HUES64 (cell line): ENCODE measurements at regions not wholly inside any gene's neighbourhood (a gene's known extent, or its start where the extent isn't known, plus 50 kb on each side); places are given as distances from the start of the nearest gene placed in this dataset.

ENCODE experiments used
- H3K27ac ChIP-seq: 2 replicates; pipeline ENCODE4 v1.7.0; 2013; ENCODE audit warnings: low read depth, low read length, inconsistent platforms
- H3K27me3 ChIP-seq: 2 replicates; pipeline ENCODE4 v1.6.1; 2013; ENCODE audit warnings: mild to moderate bottlenecking, low read length; ENCODE audit not compliant: insufficient read depth
- H3K36me3 ChIP-seq: 2 replicates; pipeline ENCODE4 v1.6.1; 2013; ENCODE audit warnings: mild to moderate bottlenecking, low read length; ENCODE audit not compliant: insufficient read depth
- H3K4me1 ChIP-seq: 2 replicates; pipeline ENCODE4 v1.6.1; 2013; ENCODE audit warnings: mild to moderate bottlenecking, low read length, moderate library complexity; ENCODE audit not compliant: insufficient read depth
- H3K4me3 ChIP-seq: 2 replicates; pipeline ENCODE4 v1.5.1; 2013; ENCODE audit warnings: mild to moderate bottlenecking, low read length, moderate library complexity
- H3K9ac ChIP-seq: 2 replicates; pipeline ENCODE4 v1.6.1; 2013; ENCODE audit warnings: mild to moderate bottlenecking, low read depth, low read length
- H3K9me3 ChIP-seq: 2 replicates; pipeline ENCODE4 v1.6.1; 2013; ENCODE audit warnings: low read depth, low read length; ENCODE audit not compliant: insufficient read depth
- WGBS: fragments of 150-250, 120-280 bp; methylation state at CpG from one replicate; pipeline ENCODE4 v1.1.7; 2013; ENCODE audit warnings: missing lambda C conversion rate; 5-methylcytosine and 5-hydroxymethylcytosine counted together

GRCh38 chr12:131371401-131372170 is 339.3 kb upstream of the SFSWAP start:
- Histone ChIP-seq H3K27me3 (no peaks in the 10 kb centered on the region), H3K4me1 (no peaks in the 10 kb centered on the region), H3K36me3 (no peaks in the 10 kb centered on the region), H3K9ac (no peak overlapping the region), H3K4me3 (no peak overlapping the region), H3K27ac (no peak overlapping the region), H3K9me3 (no peaks in the 10 kb centered on the region)
- 93% methylated on average over 16 of the region's 16 CpGs for WGBS

DNA sequence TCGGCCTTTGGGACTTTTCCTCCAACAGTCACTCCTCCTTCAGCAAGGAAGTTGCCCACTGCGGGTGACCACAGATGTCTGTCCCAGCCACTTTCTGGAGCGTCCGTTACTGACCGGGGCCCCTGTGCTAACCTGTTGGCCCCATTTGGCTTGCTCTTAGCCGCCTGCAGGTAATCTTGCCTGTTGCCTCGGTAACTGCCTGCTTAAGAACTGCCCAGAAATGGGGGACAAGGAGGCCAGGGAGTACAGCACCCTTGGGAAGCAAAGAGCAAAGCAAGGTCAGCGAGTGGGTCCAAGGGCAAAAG is 338.8 kb upstream of the SFSWAP start:
- Histone ChIP-seq H3K4me1 (no peaks in the 10 kb centered on the region), H3K36me3 (no peaks in the 10 kb centered on the region), H3K9ac (no peak overlapping the region), H3K4me3 (no peak overlapping the region), H3K27me3 (no peaks in the 10 kb centered on the region), H3K9me3 (no peaks in the 10 kb centered on the region), H3K27ac (no peak overlapping the region)
- WGBS, result 92% methylated on average over 8 of the region's 8 CpGs

GRCh38 chr12:131372706-131373195 is 338.1 kb upstream of the SFSWAP start:
- Histone ChIP-seq H3K4me3 (no peak overlapping the region), H3K9me3 (no peaks in the 10 kb centered on the region), H3K9ac (no peak overlapping the region), H3K36me3 (no peaks in the 10 kb centered on the region), H3K4me1 (no peaks in the 10 kb centered on the region), H3K27me3 (no peaks in the 10 kb centered on the region), H3K27ac (no peak overlapping the region)
- WGBS, result 88% methylated on average over 2 of the region's 2 CpGs

- no peak overlapping the region for H3K9ac ChIP-seq
- no peak overlapping the region for H3K27ac ChIP-seq
- H3K27me3 ChIP-seq, result no peaks in the 10 kb centered on the region
- no peaks in the 10 kb centered on the region for H3K9me3 ChIP-seq
- H3K4me1 ChIP-seq, result peaks cover 1% of the 10 kb centered on the region; the same call in 1 of the 2 replicates
- H3K36me3 ChIP-seq, result no peaks in the 10 kb centered on the region
- 92% methylated on average over 17 of the region's 17 CpGs for WGBS
- H3K4me3 ChIP-seq, result no peak overlapping the region
Observed at GRCh38 chr12:131375261-131375971, 335.5 kb upstream of the SFSWAP start.

GRCh38 chr12:131375972-131376345 is 334.9 kb upstream of the SFSWAP start:
- WGBS, result 93% methylated on average over 8 of the region's 8 CpGs
- Histone ChIP-seq H3K4me3 (no peak overlapping the region), H3K9me3 (no peaks in the 10 kb centered on the region), H3K4me1 (peaks cover 4% of the 10 kb centered on the region; the same call in 1 of the 2 replicates), H3K9ac (no peak overlapping the region), H3K27ac (no peak overlapping the region), H3K36me3 (no peaks in the 10 kb centered on the region), H3K27me3 (no peaks in the 10 kb centered on the region)

- no peaks in the 10 kb centered on the region; the same call in 1 of the 2 replicates for H3K27me3 ChIP-seq
- 94% methylated on average over 29 of the region's 29 CpGs for whole genome bisulfite sequencing
Observed at GRCh38 chr12:131378176-131378842, 332.6 kb upstream of the SFSWAP start.

GRCh38 chr12:131378861-131379665 is 331.8 kb upstream of the SFSWAP start:
- Histone ChIP-seq H3K9me3 (no peaks in the 10 kb centered on the region), H3K36me3 (no peaks in the 10 kb centered on the region), H3K4me1 (peaks cover 4% of the 10 kb centered on the region; the same call in 1 of the 2 replicates), H3K27me3 (no peaks in the 10 kb centered on the region; the same call in 1 of the 2 replicates), H3K9ac (no peak overlapping the region), H3K27ac (no peak overlapping the region), H3K4me3 (no peak overlapping the region)
- 93% methylated on average over 31 of the region's 31 CpGs for WGBS

More at GRCh38 chr12:131378176-131378842, 332.6 kb upstream of the SFSWAP start:
- H3K9me3 ChIP-seq, result no peaks in the 10 kb centered on the region
- no peaks in the 10 kb centered on the region for H3K36me3 ChIP-seq
- H3K4me1 ChIP-seq, result peaks cover 4% of the 10 kb centered on the region; the same call in 1 of the 2 replicates
- H3K4me3 ChIP-seq, result no peak overlapping the region
- H3K9ac ChIP-seq, result no peak overlapping the region
- H3K27ac ChIP-seq, result no peak overlapping the region

DNA sequence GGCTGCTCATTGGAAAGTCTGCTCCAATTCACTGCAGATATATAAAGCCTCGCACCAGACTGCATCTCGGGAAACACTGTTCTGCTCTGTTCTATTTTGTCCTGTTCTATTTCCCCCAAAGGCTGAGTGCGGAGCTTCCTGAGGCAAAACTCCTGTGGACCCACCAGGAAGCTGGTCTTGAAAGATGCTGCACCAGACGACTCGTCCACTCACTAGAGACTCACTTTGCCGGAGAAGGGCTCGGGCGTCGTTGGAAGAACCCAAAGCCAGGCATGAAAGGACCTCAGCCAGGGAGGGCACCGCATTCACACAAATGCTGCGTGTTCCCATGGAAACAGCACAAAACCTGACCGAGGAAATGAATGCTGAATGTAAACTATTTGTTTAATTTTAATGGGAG is 331.2 kb upstream of the SFSWAP start:
- Histone ChIP-seq H3K27ac (no peak overlapping the region), H3K9ac (no peak overlapping the region), H3K27me3 (no peaks in the 10 kb centered on the region; the same call in 1 of the 2 replicates), H3K36me3 (no peaks in the 10 kb centered on the region), H3K9me3 (no peaks in the 10 kb centered on the region), H3K4me1 (peaks cover 4% of the 10 kb centered on the region; the same call in 1 of the 2 replicates), H3K4me3 (no peak overlapping the region)
- WGBS, result 87% methylated on average over 12 of the region's 12 CpGs

- H3K4me1 ChIP-seq, result peaks cover 4% of the 10 kb centered on the region; the same call in 1 of the 2 replicates
- H3K9ac ChIP-seq, result no peak overlapping the region
- WGBS, result 89% methylated on average over 28 of the region's 28 CpGs
- no peak overlapping the region; the same call in 1 of the 2 replicates for H3K4me3 ChIP-seq
- H3K27me3 ChIP-seq, result no peaks in the 10 kb centered on the region; the same call in 1 of the 2 replicates
- no peaks in the 10 kb centered on the region for H3K36me3 ChIP-seq
- H3K27ac ChIP-seq, result no peak overlapping the region
- no peaks in the 10 kb centered on the region for H3K9me3 ChIP-seq
Observed at GRCh38 chr12:131380220-131380964, 330.5 kb upstream of the SFSWAP start.
